Neural cell (in vitro differentiated cells): ENCODE measurements at regions not wholly inside any gene's neighbourhood (a gene's known extent, or its start where the extent isn't known, plus 50 kb on each side); places are given as distances from the start of the nearest gene placed in this dataset.

Experiments used
- H2AFZ ChIP-seq: fragments of 200-600, 300-800 bp; sonication (generic), shearing (Covaris generic); 2 replicates; pipeline ENCODE4 v1.6.0; 2014; ENCODE audit warnings: low read depth, mild to moderate bottlenecking, antibody characterized with exemption, low read length, moderate library complexity
- H3F3A ChIP-seq: fragments of 200-600 bp; shearing (Covaris generic); 2 replicates; pipeline ENCODE4 v1.6.1; 2016; ENCODE audit warnings: mild to moderate bottlenecking, moderate library complexity, mixed read lengths, antibody characterized with exemption, low read length; ENCODE audit not compliant: insufficient read depth, poor library complexity, severe bottlenecking
- H3K27ac ChIP-seq: fragments of 200-600, 300-800 bp; sonication (generic), shearing (Covaris generic); 2 replicates; pipeline ENCODE4 v1.5.1; 2014; ENCODE audit warnings: mild to moderate bottlenecking, low read length, moderate library complexity
- H3K27me3 ChIP-seq: fragments of 300-800, 200-600 bp; sonication (generic), shearing (Covaris generic); 2 replicates; pipeline ENCODE4 v1.6.0; 2014; ENCODE audit warnings: mild to moderate bottlenecking, low read depth, low read length, moderate library complexity; ENCODE audit not compliant: insufficient read depth
- H3K36me3 ChIP-seq: fragments of 300-800, 200-600 bp; sonication (generic), shearing (Covaris generic); 2 replicates; pipeline ENCODE4 v1.5.1; 2014; ENCODE audit warnings: mild to moderate bottlenecking, antibody characterized with exemption, low read length, moderate library complexity; ENCODE audit not compliant: insufficient read depth
- H3K4me2 ChIP-seq: fragments of 300-800, 200-600 bp; sonication (generic), shearing (Covaris generic); 2 replicates; pipeline ENCODE4 v1.6.0; 2014; ENCODE audit warnings: mild to moderate bottlenecking, low read length
- H3K4me3 ChIP-seq: fragments of 300-800, 200-600 bp; sonication (generic), shearing (Covaris generic); 2 replicates; pipeline ENCODE4 v1.5.1; 2014; ENCODE audit warnings: mild to moderate bottlenecking, low read length, moderate library complexity
- H3K79me2 ChIP-seq: fragments of 200-600 bp; shearing (Covaris generic); replicated peaks from 2 replicates; pipeline ENCODE4 v1.6.0; 2014; ENCODE audit warnings: mild to moderate bottlenecking, low read length, moderate library complexity; ENCODE audit not compliant: insufficient read depth
- H3K9ac ChIP-seq: fragments of 300-800, 200-600 bp; sonication (generic), shearing (Covaris generic); 2 replicates; pipeline ENCODE4 v1.6.1; 2016; ENCODE audit warnings: mild to moderate bottlenecking, low read length, mixed read lengths
- H3K9me2 ChIP-seq: fragments of 200-600 bp; shearing (Covaris generic); 2 replicates; pipeline ENCODE4 v1.6.1; 2016; ENCODE audit warnings: mild to moderate bottlenecking, low read length, mixed read lengths; ENCODE audit not compliant: insufficient read depth
- H3K9me3 ChIP-seq: fragments of 200-600, 300-800 bp; sonication (generic), shearing (Covaris generic); 2 replicates; pipeline ENCODE4 v1.6.1; 2016; ENCODE audit warnings: mild to moderate bottlenecking, mixed run types, low read length, moderate library complexity, mixed read lengths
- H4K20me1 ChIP-seq: fragments of 200-600 bp; shearing (Covaris generic); 2 replicates; pipeline ENCODE4 v1.6.1; 2016; ENCODE audit warnings: mild to moderate bottlenecking, mixed run types; ENCODE audit not compliant: insufficient read depth
- EP300 ChIP-seq: fragments of 450-650 bp; conservative IDR thresholded peaks from 2 replicates; pipeline ENCODE4 v1.6.1; 2014; ENCODE audit warnings: antibody characterized with exemption, mild to moderate bottlenecking, moderate library complexity; ENCODE audit not compliant: poor library complexity, severe bottlenecking
- EZH2 ChIP-seq: fragments of 200-600, 300-800 bp; shearing (Covaris generic), sonication (generic); IDR thresholded peaks from 2 replicates; pipeline ENCODE4 v1.6.1; 2014; ENCODE audit warnings: antibody characterized with exemption, low read length, borderline replicate concordance, mild to moderate bottlenecking; ENCODE audit not compliant: insufficient read depth, poor library complexity, severe bottlenecking
- MXI1 ChIP-seq: fragments of 450-650 bp; conservative IDR thresholded peaks from 2 replicates; pipeline ENCODE4 v1.6.1; 2014; ENCODE audit warnings: antibody characterized with exemption, mild to moderate bottlenecking; ENCODE audit not compliant: poor library complexity, severe bottlenecking
- POLR2AphosphoS5 ChIP-seq: IDR thresholded peaks from 2 replicates; pipeline ENCODE4 v1.6.1; 2012
- RAD21 ChIP-seq: fragments of 450-650 bp; conservative IDR thresholded peaks from 2 replicates; pipeline ENCODE4 v1.6.1; 2014; ENCODE audit warnings: antibody characterized with exemption, mild to moderate bottlenecking, moderate library complexity
- SMC3 ChIP-seq: fragments of 450-650 bp; conservative IDR thresholded peaks from 2 replicates; pipeline ENCODE4 v1.6.1; 2014; ENCODE audit warnings: antibody characterized with exemption, mild to moderate bottlenecking, moderate library complexity; ENCODE audit not compliant: poor library complexity
- TAF1 ChIP-seq: IDR thresholded peaks from 2 replicates; pipeline ENCODE4 v1.6.1; 2012; ENCODE audit warnings: low read depth
- TF ChIP-seq, protein P1 (sequence below): IDR thresholded peaks from 2 replicates; pipeline ENCODE4 v1.6.1; 2012; ENCODE audit warnings: borderline replicate concordance
- TF ChIP-seq, protein P2 (sequence below): fragments of 450-650 bp; IDR thresholded peaks from 2 replicates; pipeline ENCODE4 v1.5.1; 2014; ENCODE audit warnings: antibody characterized with exemption, mild to moderate bottlenecking, moderate library complexity; ENCODE audit not compliant: poor library complexity, severe bottlenecking

DNA sequence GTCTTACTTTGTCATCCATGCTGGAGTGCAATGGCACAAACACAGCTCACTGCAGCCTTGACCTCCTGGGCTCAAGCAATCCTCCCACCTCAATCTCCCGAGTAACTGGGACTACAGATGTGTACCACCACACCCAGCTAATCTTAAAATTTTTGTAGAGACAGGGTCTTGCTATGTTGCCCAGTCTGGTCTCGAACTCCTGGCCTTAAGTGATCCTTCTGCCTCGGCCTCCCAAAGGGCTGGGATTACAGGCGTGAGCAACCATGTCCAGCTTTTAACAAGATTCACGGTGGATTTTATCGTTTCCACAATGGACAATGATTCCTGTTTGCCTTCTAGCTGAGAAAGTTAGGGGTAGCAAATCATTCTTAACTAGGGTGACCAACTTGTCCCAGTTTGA is 165.9 kb downstream of the ZNF608 start:
- no peaks in the 10 kb centered on the region for H3K9me3 ChIP-seq
- no peaks in the 10 kb centered on the region for H3K27me3 ChIP-seq
- no peaks in the 10 kb centered on the region for H3K79me2 ChIP-seq
- H3K9ac ChIP-seq, result no peak overlapping the region
- H3K4me2 ChIP-seq, result no peak overlapping the region
- no peaks in the 10 kb centered on the region for H4K20me1 ChIP-seq
- H3F3A ChIP-seq, result peaks cover 2% of the 10 kb centered on the region
- H3K4me3 ChIP-seq, result no peak overlapping the region
- TF ChIP-seq SMC3 (no peak), EP300 (no peak), EZH2 (no peak), MXI1 (no peak), POLR2AphosphoS5 (no peak), RAD21 (no peak), TAF1 (no peak)
- TF ChIP-seq, protein P1, sequence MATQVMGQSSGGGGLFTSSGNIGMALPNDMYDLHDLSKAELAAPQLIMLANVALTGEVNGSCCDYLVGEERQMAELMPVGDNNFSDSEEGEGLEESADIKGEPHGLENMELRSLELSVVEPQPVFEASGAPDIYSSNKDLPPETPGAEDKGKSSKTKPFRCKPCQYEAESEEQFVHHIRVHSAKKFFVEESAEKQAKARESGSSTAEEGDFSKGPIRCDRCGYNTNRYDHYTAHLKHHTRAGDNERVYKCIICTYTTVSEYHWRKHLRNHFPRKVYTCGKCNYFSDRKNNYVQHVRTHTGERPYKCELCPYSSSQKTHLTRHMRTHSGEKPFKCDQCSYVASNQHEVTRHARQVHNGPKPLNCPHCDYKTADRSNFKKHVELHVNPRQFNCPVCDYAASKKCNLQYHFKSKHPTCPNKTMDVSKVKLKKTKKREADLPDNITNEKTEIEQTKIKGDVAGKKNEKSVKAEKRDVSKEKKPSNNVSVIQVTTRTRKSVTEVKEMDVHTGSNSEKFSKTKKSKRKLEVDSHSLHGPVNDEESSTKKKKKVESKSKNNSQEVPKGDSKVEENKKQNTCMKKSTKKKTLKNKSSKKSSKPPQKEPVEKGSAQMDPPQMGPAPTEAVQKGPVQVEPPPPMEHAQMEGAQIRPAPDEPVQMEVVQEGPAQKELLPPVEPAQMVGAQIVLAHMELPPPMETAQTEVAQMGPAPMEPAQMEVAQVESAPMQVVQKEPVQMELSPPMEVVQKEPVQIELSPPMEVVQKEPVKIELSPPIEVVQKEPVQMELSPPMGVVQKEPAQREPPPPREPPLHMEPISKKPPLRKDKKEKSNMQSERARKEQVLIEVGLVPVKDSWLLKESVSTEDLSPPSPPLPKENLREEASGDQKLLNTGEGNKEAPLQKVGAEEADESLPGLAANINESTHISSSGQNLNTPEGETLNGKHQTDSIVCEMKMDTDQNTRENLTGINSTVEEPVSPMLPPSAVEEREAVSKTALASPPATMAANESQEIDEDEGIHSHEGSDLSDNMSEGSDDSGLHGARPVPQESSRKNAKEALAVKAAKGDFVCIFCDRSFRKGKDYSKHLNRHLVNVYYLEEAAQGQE, result no peak
- TF ChIP-seq, protein P2, sequence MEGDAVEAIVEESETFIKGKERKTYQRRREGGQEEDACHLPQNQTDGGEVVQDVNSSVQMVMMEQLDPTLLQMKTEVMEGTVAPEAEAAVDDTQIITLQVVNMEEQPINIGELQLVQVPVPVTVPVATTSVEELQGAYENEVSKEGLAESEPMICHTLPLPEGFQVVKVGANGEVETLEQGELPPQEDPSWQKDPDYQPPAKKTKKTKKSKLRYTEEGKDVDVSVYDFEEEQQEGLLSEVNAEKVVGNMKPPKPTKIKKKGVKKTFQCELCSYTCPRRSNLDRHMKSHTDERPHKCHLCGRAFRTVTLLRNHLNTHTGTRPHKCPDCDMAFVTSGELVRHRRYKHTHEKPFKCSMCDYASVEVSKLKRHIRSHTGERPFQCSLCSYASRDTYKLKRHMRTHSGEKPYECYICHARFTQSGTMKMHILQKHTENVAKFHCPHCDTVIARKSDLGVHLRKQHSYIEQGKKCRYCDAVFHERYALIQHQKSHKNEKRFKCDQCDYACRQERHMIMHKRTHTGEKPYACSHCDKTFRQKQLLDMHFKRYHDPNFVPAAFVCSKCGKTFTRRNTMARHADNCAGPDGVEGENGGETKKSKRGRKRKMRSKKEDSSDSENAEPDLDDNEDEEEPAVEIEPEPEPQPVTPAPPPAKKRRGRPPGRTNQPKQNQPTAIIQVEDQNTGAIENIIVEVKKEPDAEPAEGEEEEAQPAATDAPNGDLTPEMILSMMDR, result no peak
- H3K9me2 ChIP-seq, result no peaks in the 10 kb centered on the region
- no peaks in the 10 kb centered on the region for H3K36me3 ChIP-seq
- no peak overlapping the region for H3K27ac ChIP-seq
- no peak overlapping the region for H2AFZ ChIP-seq

DNA sequence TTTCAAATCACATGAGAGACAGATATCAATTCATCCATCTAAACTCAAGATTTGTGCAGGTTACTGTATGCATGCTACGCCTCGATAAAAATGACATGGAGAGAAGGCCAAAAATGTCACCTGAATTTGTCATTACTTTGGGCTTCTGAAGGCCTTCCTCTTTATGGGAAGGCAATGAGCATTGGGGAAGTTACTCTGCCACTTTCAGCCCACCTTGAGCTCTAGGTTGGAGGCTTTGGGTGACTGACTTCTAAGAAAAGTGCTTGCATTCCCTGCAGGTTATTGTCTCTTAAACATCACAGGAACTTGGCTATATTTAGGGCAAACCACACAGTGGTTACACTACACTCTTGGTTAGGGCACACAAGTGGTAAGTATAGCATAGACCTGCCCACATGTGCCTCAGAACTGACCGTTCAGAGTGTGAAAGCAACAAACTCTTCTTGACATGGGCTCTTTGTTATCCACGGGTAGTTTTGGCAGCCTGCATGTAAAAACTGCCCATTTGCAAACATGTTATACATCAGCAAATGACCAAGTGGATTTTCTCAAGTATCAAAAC is 169.5 kb downstream of the ZNF608 start:
- no peak for TF ChIP-seq MXI1
- TF ChIP-seq, protein P1, result no peak
- TF ChIP-seq SMC3, result no peak
- TF ChIP-seq POLR2AphosphoS5, result no peak
- TF ChIP-seq, protein P2, result no peak
- Histone ChIP-seq H3K9me3 (no peaks in the 10 kb centered on the region), H3K27me3 (no peaks in the 10 kb centered on the region), H3K27ac (no peak overlapping the region), H3K9me2 (no peaks in the 10 kb centered on the region), H3K9ac (no peak overlapping the region), H3K36me3 (no peaks in the 10 kb centered on the region), H3K4me3 (no peak overlapping the region), H2AFZ (no peak overlapping the region), H3K79me2 (no peaks in the 10 kb centered on the region), H3K4me2 (no peak overlapping the region), H4K20me1 (no peaks in the 10 kb centered on the region), H3F3A (peaks cover 17% of the 10 kb centered on the region)
